ENCODE measurements at regions not wholly inside any gene's neighbourhood (a gene's known extent, or its start where the extent isn't known, plus 50 kb on each side); places are given as distances from the start of the nearest gene placed in this dataset.
"Not testable (repeated sequence)": the region's sequence is repeated elsewhere in the genome, so short reads cannot be mapped to it uniquely, and the experiment has no call there.

DNA sequence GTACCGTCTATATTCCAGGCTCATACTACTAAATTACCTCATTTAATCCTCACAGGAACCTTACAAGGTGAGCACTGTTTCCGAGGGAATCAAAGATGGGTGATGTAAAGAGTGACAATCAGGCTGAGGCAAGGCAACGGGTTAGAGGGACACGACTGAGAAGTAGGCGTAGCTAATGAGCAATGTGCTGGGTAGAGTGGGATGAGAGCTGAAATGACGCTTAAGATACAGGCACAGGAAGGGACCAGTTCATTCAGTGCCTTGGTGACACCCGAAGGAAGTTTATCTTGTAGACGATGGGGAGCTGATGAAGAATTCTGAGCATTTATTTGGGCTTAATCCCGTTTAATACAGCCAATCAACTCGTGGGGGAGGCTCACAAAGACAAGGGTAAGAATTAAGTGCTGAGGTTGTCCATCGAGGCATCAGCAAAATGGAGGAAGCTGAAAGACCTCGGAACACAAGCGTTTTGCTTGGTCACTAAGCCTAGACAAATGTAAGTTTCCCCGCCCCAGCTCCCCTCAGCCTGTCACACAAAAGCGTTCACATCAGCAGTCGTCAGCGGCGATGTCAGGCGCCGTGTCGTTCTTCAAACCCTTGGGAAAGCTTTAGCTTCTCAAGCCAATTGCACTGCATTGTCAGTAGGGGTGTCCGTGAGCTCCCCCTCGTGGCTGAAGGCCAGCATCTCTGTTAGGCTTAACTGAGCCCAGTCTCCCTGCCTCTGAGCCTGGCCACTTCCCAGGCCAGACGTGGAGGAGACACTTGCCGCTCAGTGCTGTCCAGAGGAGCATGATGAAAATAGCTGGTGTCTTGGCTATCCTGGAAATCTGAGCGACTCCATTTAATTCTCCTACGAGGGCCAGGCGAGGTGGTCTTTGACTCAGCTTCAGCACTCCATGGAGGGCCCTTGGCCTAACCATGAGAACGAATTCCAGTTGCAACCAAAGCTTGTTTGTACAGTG, 288.5 kb upstream of the G2E3 start:
- peak; percentile 73 for DNase-seq

DNA sequence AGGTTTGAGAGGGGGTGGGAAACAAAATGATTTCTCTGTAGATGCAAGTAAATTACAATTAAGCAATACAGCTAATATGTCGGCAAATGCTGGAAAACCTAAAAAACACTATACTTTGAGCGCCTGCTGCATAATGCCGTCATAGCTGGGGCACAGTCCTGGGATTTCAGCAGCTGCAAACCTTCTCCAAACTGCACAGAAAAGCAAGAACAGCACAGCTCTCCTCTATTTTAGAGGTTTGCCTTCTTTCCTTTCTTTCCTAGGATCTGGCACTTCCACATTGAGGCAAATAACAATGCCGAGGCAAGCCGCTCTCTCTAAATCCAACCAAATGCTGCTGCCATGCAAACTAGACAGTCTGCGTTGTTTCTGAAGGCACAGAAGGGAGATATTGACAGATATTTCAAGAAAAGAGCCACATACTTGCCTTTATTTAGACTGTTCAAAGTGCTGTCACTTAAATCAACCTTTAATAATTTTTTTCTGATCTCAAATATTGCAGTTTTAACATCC, 287.1 kb upstream of the G2E3 start:
- DNase-seq = no peak

DNA sequence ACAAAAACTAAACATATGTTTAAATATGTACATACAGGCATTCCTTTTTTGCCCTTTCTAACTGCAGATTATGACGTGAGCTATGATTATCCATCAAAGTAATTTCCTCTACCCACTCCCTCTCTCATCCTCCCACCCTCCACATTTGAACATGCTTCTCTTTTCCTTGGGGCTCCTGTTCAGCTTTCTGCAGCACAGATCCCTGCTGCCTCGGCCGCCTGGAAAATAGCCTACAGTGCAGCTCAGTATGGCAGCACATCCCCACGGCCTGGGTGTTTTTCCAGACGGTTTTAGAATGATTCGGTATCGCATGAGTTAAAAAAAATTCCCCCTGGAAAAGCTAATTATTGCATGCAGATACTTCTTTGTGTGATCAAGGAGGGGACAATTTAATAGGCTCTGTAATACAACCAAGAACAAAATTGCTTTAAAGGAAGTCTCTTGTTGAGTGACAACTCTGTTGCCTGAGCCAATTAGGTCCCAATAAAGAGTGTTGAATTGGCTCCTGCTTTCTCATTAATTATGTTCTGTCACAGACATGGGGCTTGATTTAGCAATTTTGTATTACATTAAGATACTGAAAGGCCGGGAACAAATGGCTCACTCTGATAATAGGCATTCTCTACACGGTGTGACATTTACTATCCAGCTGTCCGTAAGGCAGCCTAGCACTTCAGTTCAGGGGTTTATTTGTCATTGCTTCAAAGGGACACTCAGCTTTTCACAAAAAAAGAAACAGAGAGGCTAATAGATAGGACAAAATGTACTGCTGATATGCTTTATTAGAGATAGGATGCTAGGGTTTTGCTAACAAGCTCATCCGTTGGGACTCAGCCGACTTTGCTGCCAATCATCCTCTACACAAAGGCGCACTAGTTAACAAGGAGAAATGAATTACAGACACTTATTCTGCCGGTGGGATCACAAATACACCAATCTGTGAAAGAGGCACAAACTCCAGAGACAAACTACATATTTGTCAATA, 285.8 kb upstream of the G2E3 start:
- no peak for DNase-seq

DNA sequence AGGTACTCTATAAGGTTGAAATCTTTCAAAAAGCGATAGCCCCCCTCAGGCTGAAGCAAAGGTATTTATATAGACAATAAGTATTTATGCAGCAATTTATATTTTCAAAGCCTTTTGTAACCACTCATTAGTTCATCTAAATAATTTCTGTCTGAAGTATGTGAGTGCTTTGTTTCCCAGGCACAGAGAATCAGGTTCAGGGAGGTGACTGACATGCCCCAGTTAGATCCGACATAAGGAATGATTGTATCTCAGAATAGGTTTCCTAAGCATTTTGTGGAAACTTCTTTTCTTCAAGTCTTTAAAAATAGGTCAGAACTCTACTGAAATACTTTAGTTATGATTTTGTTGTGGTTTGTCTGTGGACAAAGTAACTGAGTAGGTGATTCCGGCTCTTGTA, 283.4 kb upstream of the G2E3 start:
- no peak for DNase-seq

DNA sequence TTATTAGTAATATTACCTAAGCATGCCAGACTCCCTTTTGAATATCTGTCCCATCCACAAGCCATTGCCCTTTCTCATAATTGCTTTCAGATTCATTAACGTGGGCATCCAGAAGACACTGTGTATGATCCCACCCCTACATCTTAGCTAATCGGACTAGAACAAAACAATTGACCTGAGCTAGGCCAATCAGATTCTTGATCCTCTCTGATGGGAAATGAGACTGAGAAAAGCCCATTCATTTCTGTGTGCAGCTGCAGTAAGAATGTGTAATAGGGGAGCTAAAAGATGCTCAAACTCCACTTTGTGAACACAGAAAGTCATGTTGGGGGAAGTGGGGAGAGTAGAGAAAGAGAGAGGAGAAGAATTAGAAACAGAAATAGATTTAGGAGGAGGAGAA, 281.7 kb upstream of the G2E3 start:
- DNase-seq = no peak

DNA sequence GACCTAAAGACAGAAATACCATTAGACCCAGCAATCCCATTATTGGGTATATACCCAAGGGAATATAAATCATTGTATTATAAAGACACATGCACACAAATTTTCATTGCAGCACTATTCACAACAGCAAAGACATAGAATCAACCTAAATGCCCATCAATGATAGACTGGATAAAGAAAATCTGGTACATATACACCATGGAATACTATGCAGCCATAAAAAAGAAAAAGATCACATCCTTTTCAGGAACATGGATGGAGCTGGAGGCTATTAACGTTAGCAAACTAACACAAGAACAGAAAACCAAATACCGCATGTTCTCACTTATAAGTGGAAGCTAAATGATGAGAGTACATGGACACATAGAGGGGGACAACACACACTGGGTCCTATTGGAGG, 280.1 kb upstream of the G2E3 start:
- DNase-seq = not testable (repeated sequence)

DNA sequence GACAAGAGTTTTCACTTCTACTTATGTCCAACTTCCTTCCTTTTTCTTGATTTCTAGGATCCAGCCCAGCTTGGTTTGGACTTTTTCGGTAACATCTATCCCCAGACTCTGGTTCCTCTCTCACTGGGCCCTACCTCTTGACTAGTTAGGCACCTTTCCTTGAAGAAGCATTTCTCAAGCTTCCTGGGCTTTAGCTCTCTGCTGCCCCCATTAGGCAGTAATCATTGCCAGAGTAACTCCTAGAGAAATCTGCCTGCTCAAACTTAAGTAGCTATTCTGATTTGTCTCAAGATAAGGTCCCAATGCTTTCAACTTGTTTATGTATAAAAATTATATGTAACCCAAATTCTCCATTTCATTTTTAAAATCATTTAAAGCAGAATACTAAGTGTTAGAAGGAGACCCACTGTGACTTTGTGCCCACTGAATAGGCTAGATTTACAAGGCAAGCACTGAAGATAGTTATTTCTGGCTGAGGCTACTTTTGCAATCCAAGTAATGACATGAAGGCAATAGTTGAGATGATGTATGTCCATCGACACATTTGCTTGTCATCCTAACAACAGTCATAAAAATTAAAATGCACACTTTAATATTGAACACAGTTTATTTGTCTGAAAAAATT, 275.0 kb upstream of the G2E3 start:
- DNase-seq = no peak

DNA sequence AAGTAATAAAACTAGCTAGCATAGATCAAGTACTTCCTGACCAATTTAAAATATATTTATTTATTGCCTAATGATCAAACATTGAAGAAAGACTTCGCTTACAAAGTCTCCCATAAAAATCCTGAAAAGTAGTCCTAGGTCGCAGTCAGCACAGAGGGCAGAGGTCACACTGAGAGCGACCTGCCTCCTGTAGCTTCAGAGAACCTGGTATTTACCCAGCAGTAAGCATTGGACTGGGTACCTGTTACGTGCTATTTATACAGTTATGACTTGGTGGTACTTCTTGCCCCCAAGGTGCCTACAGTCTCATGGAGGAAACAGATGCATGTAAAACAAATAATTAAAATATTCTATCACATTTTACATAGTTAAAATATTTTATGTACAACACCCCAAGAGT, 274.1 kb upstream of the G2E3 start:
- no peak for DNase-seq

GRCh38 chr14:30287579-30288445, 271.1 kb upstream of the G2E3 start:
- no peak for DNase-seq

- DNase-seq = no peak
Observed at GRCh38 chr14:30290001-30290400, 269.0 kb upstream of the G2E3 start.

- DNase-seq = no peak
Observed at GRCh38 chr14:30291216-30291615, 267.7 kb upstream of the G2E3 start.

DNA sequence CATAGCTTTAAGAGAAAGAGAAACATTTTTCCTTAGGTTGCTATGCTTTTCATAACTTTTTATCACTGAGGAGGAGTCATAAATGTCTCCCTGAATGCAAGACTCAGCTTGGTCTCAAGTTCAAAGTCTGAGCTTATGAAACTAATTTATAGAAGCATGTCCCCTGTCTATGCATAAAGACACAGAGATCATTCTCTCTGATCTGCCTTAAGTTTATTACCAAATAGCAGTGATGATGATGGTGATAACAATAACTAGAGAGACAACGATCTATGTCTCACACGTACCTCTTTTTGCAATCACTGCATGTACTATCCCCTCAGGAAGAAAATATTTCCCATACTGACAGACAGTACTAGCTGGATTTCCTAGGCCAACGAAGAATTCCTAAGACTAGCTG, 266.4 kb upstream of the G2E3 start:
- no peak for DNase-seq

GRCh38 chr14:30295980-30296379, 263.0 kb upstream of the G2E3 start:
- no peak for DNase-seq

- DNase-seq = no peak
Observed at GRCh38 chr14:30296931-30297405, 262.0 kb upstream of the G2E3 start.

DNA sequence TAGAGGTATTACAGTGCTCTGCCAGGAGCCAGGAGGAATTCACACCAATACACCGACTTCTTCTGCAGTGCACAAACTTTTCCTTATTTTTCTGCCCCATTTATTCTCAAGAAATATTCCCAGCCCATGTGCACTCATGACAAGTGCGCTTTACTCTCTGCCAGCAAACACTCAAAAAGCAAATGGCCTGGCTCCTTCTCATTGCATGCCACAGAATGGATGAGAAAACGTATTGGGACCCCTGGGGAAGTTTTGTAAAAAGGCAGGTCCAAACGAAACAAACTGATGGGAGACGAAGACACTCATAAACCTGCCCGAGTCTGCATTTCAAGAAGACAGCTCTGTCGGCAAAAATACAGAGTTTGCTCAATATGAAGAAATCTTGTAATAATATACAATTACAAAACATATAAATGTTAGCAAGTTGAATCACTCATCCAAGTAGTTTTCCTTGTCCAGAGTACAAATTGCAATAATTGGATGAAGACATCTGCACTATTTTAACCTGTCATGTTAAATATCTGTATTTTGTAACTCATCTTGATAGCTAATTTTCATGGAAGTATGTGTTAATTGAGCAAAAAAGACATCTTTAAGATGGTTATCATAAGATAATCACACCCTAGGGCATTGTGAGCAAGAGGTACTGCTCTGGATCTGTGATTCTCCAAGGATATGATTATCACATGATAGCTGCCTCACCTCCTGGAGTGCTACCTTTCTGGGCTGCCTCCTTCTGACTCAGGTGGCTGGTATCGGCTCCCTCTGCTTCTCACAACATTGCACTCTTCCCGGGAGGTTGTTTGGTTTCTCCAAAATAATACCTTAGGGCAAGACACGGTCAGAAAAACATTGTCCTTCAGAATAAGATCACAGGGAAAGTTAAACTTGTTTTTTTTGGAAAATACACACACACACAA, 260.8 kb upstream of the G2E3 start:
- no peak for DNase-seq

DNA sequence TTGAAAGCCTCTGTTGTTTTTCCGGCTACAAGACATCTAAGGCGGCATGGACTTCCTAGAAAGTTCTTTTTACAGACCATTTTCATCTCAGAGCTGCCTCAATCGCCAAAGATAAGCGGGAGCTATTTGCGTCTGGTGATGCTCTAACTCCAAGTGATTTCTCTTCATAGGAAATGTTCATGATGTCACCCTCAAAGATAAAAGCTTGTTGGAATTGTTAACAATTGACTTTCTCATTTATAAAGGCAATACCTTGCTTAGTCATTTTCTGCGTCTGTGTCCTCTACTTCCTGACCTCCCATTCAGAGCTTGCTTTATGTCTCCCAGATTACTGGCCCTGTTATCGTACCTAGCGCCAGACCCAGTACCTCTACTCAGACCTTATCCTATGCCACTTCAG, 259.0 kb upstream of the G2E3 start:
- no peak for DNase-seq

DNA sequence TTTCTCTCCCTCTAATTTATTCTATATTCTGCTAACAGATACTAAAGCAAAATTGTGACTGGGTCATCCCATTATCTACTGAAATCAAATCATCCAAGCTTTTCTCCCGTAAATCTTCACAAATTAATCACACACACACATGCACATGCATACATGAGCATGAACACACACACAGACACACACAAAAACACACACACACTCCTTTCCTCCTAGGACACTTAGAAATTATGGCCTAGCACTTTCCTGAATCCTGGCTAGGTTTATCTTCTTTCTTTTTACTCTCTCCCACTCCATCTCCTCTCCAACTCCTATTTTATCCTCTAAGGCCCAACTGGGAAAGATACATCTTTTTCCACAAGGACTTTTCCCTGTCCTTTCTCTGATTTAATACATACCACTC, 255.6 kb upstream of the G2E3 start:
- no peak for DNase-seq

DNA sequence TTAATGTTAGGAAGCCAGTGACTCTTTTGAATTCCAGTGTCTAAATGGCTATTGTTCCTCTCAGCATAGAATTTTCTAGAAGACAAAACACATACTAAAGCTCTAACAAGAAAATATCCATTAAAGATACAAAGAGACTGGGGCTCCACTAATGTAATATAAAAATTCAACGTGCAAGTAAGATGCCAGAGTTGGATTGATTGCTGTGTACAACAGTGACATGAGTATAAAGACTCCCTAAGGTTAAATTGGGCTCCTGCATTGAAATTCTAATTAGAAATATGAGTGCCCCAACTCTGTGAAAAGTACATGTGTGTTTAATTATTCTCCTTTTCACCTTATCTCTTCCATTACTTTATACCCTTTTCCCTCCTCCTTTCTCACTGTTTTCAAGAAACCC, 253.6 kb upstream of the G2E3 start:
- DNase-seq = no peak

- DNase-seq = no peak
Observed at GRCh38 chr14:30309405-30309804, 249.6 kb upstream of the G2E3 start.

- DNase-seq = no peak
Observed at GRCh38 chr14:30312214-30312613, 246.7 kb upstream of the G2E3 start.
